ENCODE measurements at regions not wholly inside any gene's neighbourhood (a gene's known extent, or its start where the extent isn't known, plus 50 kb on each side); places are given as distances from the start of the nearest gene placed in this dataset.

GRCh38 chr2:180716186-180717180, 263.9 kb upstream of the UBE2E3 start:
- no peak for TF ChIP-seq CTCF (IDR thresholded peaks at IDR 0.05)
- Histone ChIP-seq H3K4me3 (ENCODE audit: low read depth in 1 of 2, low read length in 1 of 2) (no peak overlapping the region), H3K36me3 (no peaks in the 10 kb centered on the region), H3K4me1 (ENCODE audit: control insufficient read depth in 1 of 2, insufficient read depth in 1 of 2, low read depth in 1 of 2, low read length in 1 of 2) (no peaks in the 10 kb centered on the region), H3K27me3 (no peaks in the 10 kb centered on the region), H3K27ac (no peak overlapping the region), H3K9me3 (no peaks in the 10 kb centered on the region)

GRCh38 chr2:180715044-180715443, 265.4 kb upstream of the UBE2E3 start:
- H3K9me3 ChIP-seq, result no peaks in the 10 kb centered on the region
- no peak overlapping the region for H3K4me3 ChIP-seq (ENCODE audit: low read depth in 1 of 2, low read length in 1 of 2)
- H3K4me1 ChIP-seq (ENCODE audit: control insufficient read depth in 1 of 2, insufficient read depth in 1 of 2, low read depth in 1 of 2, low read length in 1 of 2), result no peaks in the 10 kb centered on the region
- TF ChIP-seq CTCF (IDR thresholded peaks at IDR 0.05), result no peak
- H3K36me3 ChIP-seq, result no peaks in the 10 kb centered on the region
- no peaks in the 10 kb centered on the region for H3K27me3 ChIP-seq
- H3K27ac ChIP-seq, result no peak overlapping the region

GRCh38 chr2:180709392-180710145, 270.8 kb upstream of the UBE2E3 start:
- H3K27ac ChIP-seq, result no peak overlapping the region
- H3K27me3 ChIP-seq, result no peaks in the 10 kb centered on the region
- H3K4me3 ChIP-seq (ENCODE audit: low read depth in 1 of 2, low read length in 1 of 2), result no peak overlapping the region
- H3K36me3 ChIP-seq, result no peaks in the 10 kb centered on the region
- H3K4me1 ChIP-seq (ENCODE audit: control insufficient read depth in 1 of 2, insufficient read depth in 1 of 2, low read depth in 1 of 2, low read length in 1 of 2), result no peaks in the 10 kb centered on the region
- no peaks in the 10 kb centered on the region for H3K9me3 ChIP-seq
- no peak for TF ChIP-seq CTCF (IDR thresholded peaks at IDR 0.05)

GRCh38 chr2:180707884-180708205, 272.6 kb upstream of the UBE2E3 start:
- Histone ChIP-seq H3K4me3 (ENCODE audit: low read depth in 1 of 2, low read length in 1 of 2) (no peak overlapping the region), H3K4me1 (ENCODE audit: control insufficient read depth in 1 of 2, insufficient read depth in 1 of 2, low read depth in 1 of 2, low read length in 1 of 2) (no peaks in the 10 kb centered on the region), H3K36me3 (no peaks in the 10 kb centered on the region), H3K9me3 (no peaks in the 10 kb centered on the region), H3K27me3 (no peaks in the 10 kb centered on the region), H3K27ac (no peak overlapping the region)
- TF ChIP-seq CTCF (IDR thresholded peaks at IDR 0.05), result no peak

GRCh38 chr2:180707175-180707883, 273.1 kb upstream of the UBE2E3 start:
- Histone ChIP-seq H3K9me3 (no peaks in the 10 kb centered on the region), H3K27me3 (no peaks in the 10 kb centered on the region), H3K4me3 (ENCODE audit: low read depth in 1 of 2, low read length in 1 of 2) (no peak overlapping the region), H3K27ac (no peak overlapping the region), H3K36me3 (no peaks in the 10 kb centered on the region), H3K4me1 (ENCODE audit: control insufficient read depth in 1 of 2, insufficient read depth in 1 of 2, low read depth in 1 of 2, low read length in 1 of 2) (no peaks in the 10 kb centered on the region)
- no peak for TF ChIP-seq CTCF (IDR thresholded peaks at IDR 0.05)

Measured in neutrophil (primary cell).